HFF-Myc (cell line): ENCODE measurements at regions not wholly inside any gene's neighbourhood (a gene's known extent, or its start where the extent isn't known, plus 50 kb on each side); places are given as distances from the start of the nearest gene placed in this dataset.

Experiments
- DNase-seq: peaks from one replicate; pipeline ENCODE4 v3.0.0-alpha.2; 2011; ENCODE audit warnings: low read depth; ENCODE audit errors: extremely low read depth
- H3K4me3 ChIP-seq: replicated peaks from 2 replicates; pipeline ENCODE4 v1.5.1; 2011; ENCODE audit warnings: low read depth, mild to moderate bottlenecking, control low read depth, low read length
- TF ChIP-seq, protein P1 (sequence below): IDR thresholded peaks from 2 replicates; pipeline ENCODE4 v1.5.1; 2012; ENCODE audit warnings: mild to moderate bottlenecking, low read depth, low read length, control low read depth; ENCODE audit errors: missing control alignments

DNA sequence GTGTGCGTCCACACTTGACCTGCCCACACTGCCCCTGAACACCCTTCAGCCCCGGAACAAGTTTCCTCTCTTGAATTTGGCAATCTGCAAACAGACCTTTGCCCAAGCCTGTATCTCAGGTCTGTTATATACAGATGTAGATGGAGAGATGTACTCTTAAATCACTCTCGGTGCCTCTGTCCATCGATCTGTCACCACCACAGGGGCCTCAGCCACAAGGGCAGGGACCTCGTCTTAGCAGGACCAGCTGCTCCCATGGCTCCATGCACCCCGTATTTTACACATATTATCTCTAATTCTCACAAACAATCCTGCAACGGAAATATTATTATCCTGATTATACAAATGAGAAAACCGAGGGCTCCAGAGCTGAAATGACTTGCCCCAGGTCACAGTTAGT is 313.4 kb downstream of the BCL11B start:
- H3K4me3 ChIP-seq: no peak overlapping the region
- TF ChIP-seq, protein P1, sequence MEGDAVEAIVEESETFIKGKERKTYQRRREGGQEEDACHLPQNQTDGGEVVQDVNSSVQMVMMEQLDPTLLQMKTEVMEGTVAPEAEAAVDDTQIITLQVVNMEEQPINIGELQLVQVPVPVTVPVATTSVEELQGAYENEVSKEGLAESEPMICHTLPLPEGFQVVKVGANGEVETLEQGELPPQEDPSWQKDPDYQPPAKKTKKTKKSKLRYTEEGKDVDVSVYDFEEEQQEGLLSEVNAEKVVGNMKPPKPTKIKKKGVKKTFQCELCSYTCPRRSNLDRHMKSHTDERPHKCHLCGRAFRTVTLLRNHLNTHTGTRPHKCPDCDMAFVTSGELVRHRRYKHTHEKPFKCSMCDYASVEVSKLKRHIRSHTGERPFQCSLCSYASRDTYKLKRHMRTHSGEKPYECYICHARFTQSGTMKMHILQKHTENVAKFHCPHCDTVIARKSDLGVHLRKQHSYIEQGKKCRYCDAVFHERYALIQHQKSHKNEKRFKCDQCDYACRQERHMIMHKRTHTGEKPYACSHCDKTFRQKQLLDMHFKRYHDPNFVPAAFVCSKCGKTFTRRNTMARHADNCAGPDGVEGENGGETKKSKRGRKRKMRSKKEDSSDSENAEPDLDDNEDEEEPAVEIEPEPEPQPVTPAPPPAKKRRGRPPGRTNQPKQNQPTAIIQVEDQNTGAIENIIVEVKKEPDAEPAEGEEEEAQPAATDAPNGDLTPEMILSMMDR: no peak
- no peak for DNase-seq

DNA sequence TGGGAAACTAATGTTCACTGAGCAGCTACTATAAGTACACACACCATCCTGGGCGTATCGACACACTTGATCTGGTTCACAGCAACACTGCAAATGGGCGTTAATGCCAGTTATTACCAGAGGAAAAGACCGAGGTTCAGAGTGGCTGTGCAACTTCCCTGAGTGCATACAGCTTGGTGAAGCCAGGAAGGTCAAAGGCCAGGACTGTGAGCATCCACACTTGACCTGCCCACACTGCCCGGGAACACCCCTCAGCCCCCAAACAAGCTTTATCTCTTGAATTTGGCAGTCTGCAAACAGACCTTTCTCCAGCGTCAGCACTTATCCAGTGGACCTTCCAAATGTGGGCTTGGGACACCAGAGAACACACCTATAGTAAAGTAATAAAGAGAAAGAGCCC is 312.6 kb downstream of the BCL11B start:
- TF ChIP-seq, protein P1: no peak
- no peak overlapping the region for H3K4me3 ChIP-seq
- DNase-seq: no peak

DNA sequence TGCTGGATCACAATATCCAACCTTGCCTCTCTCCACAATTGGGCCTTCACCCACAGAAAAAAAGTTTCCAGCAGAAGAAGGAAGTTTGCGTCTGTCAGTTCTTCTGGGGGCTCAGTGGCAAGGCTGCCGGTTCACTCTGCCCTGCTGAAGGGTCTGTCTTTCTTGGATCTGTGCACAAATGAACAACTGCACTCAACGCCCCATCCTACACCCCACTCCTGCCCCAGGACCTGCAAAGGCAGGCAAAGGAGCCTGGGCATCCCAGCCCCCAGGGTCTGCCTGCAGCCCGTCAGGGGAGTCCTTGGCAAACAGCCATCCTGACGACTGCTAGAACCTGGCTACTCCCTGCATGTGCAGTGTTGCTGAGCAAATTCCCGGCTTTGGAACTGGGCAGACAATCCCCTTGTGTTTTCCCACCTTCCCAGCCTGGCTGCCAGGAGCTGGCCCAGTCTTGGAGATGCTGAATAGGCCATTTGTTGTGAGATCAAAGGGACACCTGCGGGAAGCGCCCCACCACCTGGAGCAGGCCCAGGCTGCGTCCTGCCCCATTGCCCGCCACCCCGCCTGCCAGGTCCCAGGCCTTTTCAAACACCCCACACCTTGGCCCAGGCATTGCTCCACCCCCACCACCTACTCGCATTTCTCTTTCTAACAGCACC is 311.9 kb downstream of the BCL11B start:
- H3K4me3 ChIP-seq: no peak overlapping the region
- TF ChIP-seq, protein P1: no peak
- no peak for DNase-seq

DNA sequence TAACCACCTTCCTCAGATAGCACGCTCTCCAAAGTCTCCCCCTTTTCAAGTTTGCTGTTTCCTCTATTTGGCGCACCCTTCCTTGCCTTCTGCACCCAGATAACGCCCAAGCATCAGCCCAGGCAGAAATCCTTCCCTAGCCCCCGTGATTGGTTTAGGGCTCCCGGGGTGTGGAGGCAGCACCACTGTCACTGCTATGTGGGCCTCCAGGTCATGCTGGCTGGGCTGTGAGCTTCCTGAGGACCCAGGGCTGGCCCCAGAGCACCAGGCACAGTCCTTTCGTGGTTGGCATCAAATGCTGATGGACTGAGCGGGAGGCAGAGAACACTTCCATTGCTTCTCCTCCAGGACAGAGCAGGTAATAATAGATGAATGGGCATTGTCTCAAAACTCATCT is 311.4 kb downstream of the BCL11B start:
- TF ChIP-seq, protein P1: no peak
- DNase-seq: no peak
- no peak overlapping the region for H3K4me3 ChIP-seq

DNA sequence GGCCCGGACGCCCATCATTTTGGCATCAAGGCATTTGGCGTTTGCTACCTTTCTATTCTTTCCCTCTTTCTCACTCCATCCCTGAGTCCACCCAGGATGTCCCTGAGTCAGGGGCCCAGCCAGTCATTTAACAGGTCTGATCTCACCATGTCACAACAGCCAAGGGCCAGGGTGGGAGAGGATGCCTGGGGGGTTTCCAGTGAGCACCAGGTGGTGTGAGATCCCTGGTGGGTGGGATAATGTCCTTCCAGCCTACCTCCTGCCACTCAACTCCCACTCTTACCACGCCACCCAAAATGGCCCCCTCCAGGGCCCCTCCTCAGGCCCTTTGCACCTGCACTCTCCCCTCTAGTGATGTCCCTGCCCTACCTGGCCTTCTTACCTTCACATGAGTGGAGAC is 310.8 kb downstream of the BCL11B start:
- TF ChIP-seq, protein P1: no peak
- no peak overlapping the region for H3K4me3 ChIP-seq
- no peak for DNase-seq

DNA sequence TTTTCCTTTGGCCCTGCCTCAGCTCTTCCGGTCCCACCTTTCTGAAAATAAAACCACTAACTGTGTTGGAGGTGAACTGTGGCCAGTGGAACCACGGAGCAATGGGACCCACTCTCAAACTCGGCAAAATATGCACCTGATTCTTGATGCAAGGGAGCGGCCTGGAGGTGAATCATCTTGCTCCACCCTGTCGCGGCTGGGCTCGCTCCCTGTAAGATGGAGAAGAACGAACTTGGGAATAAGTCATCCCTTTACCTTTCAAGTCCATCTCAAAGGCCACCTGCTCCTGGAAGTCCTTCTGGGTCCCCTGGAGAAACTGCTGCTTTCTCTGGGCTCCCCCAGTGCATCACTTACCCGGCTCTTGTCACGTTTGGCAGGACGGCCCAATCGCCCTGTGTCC is 309.9 kb downstream of the BCL11B start:
- TF ChIP-seq, protein P1: no peak
- H3K4me3 ChIP-seq: no peak overlapping the region
- DNase-seq: no peak

DNA sequence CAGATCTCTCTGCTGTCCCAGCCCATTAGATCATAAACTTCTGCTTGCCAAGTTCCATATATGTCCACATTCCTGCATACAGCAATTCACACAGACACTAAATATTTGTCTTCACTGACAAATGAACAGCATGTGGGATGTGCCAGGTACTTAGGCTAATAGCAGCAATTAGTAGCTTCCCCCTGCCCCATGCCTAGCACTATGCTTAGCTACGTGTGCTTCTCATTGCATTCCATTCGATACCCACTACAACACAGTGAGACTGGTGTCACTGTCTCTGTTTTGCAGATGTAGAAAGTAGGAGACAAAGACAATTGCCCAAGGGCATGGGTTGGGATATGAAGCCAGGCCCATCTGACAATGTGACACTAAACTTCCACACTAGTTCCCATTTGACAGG is 308.4 kb downstream of the BCL11B start:
- no peak overlapping the region for H3K4me3 ChIP-seq
- no peak for DNase-seq
- TF ChIP-seq, protein P1: no peak
